ENCODE measurements at regions not wholly inside any gene's neighbourhood (a gene's known extent, or its start where the extent isn't known, plus 50 kb on each side); places are given as distances from the start of the nearest gene placed in this dataset.

DNA sequence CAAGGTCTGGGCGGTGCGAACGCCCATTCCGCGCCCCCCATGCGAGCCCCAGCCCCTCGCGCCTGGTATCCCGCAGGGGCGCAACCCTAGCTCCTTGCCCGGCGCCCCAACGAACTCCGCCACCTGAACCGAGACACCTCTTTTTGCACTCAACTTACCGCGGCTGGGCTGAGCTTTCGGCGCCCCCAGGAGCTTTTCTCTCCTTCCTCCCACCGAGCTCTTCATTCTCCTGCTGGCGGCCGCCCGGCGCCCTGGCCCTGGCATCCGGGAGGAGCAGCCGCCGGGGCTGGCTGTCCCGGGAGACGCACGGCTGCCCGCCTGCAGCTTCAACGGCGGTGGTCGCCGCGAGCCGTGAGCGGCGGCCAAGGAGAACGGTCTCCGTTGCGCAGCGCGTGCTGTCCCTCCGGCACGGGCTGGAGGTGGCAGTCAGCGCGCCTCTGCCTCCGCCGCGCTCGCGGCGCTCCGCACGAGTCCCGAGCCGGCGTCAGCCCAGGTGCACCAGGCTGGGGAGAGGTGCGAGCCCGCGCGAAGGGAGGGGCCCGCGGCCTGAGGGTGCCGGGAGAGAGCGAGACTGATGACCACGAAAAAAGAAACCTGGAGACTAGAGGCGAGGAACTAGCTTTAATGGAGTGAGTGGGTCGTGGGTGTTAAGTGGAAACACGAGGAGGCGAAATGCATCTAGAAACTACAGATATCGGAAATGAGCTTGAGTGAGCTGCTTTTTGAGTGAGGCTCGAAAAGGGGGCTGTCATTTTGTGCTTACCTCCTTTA lies 621.5 kb upstream of the ZNF385D start:
- Histone ChIP-seq H3K9me2 (replicated peaks; ENCODE audit: insufficient read depth, low read length) (no peaks in the 10 kb centered on the region), H3K4me3 (ENCODE audit: insufficient read depth, low read length, poor library complexity, severe bottlenecking) (no peak overlapping the region), H4K20me1 (ENCODE audit: low read depth, low read length) (no peaks in the 10 kb centered on the region), H2AFZ (ENCODE audit: low read depth, low read length, severe bottlenecking) (no peak overlapping the region), H3F3A (ENCODE audit: insufficient read depth) (no peaks in the 10 kb centered on the region), H3K27me3 (ENCODE audit: low read length) (no peaks in the 10 kb centered on the region), H3K36me3 (ENCODE audit: low read length) (no peaks in the 10 kb centered on the region), H3K9me3 (ENCODE audit: insufficient read depth, low read length) (no peaks in the 10 kb centered on the region), H3K79me2 (ENCODE audit: insufficient read depth, low read length) (no peaks in the 10 kb centered on the region), H3K9ac (ENCODE audit: low read length) (no peak overlapping the region), H3K4me2 (ENCODE audit: low read depth, low read length, poor library complexity, severe bottlenecking) (no peak overlapping the region), H3K27ac (ENCODE audit: low read depth, low read length) (no peak overlapping the region)
- TF ChIP-seq EZH2phosphoT487 (conservative IDR thresholded peaks at IDR 0.05; ENCODE audit: low read length): no peak
- TF ChIP-seq CTCF (IDR thresholded peaks at IDR 0.05; ENCODE audit: insufficient read depth, low read length, poor library complexity, severe bottlenecking): no peak

GRCh38 chr3:22373182-22373581 lies 622.2 kb upstream of the ZNF385D start:
- no peaks in the 10 kb centered on the region for H4K20me1 ChIP-seq (ENCODE audit: low read depth, low read length)
- H3K4me3 ChIP-seq (ENCODE audit: insufficient read depth, low read length, poor library complexity, severe bottlenecking): no peak overlapping the region
- H3K9ac ChIP-seq (ENCODE audit: low read length): no peak overlapping the region
- no peak overlapping the region for H3K4me2 ChIP-seq (ENCODE audit: low read depth, low read length, poor library complexity, severe bottlenecking)
- no peak overlapping the region for H2AFZ ChIP-seq (ENCODE audit: low read depth, low read length, severe bottlenecking)
- H3K27ac ChIP-seq (ENCODE audit: low read depth, low read length): no peak overlapping the region
- H3F3A ChIP-seq (ENCODE audit: insufficient read depth): no peaks in the 10 kb centered on the region
- H3K36me3 ChIP-seq (ENCODE audit: low read length): no peaks in the 10 kb centered on the region
- H3K9me3 ChIP-seq (ENCODE audit: insufficient read depth, low read length): no peaks in the 10 kb centered on the region
- H3K79me2 ChIP-seq (ENCODE audit: insufficient read depth, low read length): no peaks in the 10 kb centered on the region
- no peaks in the 10 kb centered on the region for H3K9me2 ChIP-seq (replicated peaks; ENCODE audit: insufficient read depth, low read length)
- TF ChIP-seq EZH2phosphoT487 (conservative IDR thresholded peaks at IDR 0.05; ENCODE audit: low read length) (no peak), CTCF (IDR thresholded peaks at IDR 0.05; ENCODE audit: insufficient read depth, low read length, poor library complexity, severe bottlenecking) (no peak)
- no peaks in the 10 kb centered on the region for H3K27me3 ChIP-seq (ENCODE audit: low read length)

GRCh38 chr3:22373827-22374226 lies 622.8 kb upstream of the ZNF385D start:
- Histone ChIP-seq H3K9me3 (ENCODE audit: insufficient read depth, low read length) (no peaks in the 10 kb centered on the region), H3K36me3 (ENCODE audit: low read length) (no peaks in the 10 kb centered on the region), H3K9ac (ENCODE audit: low read length) (no peak overlapping the region), H3K27me3 (ENCODE audit: low read length) (no peaks in the 10 kb centered on the region), H3K4me3 (ENCODE audit: insufficient read depth, low read length, poor library complexity, severe bottlenecking) (no peak overlapping the region), H3K9me2 (replicated peaks; ENCODE audit: insufficient read depth, low read length) (no peaks in the 10 kb centered on the region), H2AFZ (ENCODE audit: low read depth, low read length, severe bottlenecking) (no peak overlapping the region), H4K20me1 (ENCODE audit: low read depth, low read length) (no peaks in the 10 kb centered on the region), H3K27ac (ENCODE audit: low read depth, low read length) (no peak overlapping the region), H3K79me2 (ENCODE audit: insufficient read depth, low read length) (no peaks in the 10 kb centered on the region), H3F3A (ENCODE audit: insufficient read depth) (no peaks in the 10 kb centered on the region), H3K4me2 (ENCODE audit: low read depth, low read length, poor library complexity, severe bottlenecking) (no peak overlapping the region)
- TF ChIP-seq EZH2phosphoT487 (conservative IDR thresholded peaks at IDR 0.05; ENCODE audit: low read length): no peak

- H4K20me1 ChIP-seq (ENCODE audit: low read depth, low read length): no peaks in the 10 kb centered on the region
- TF ChIP-seq EZH2phosphoT487 (conservative IDR thresholded peaks at IDR 0.05; ENCODE audit: low read length) (no peak), CTCF (IDR thresholded peaks at IDR 0.05; ENCODE audit: insufficient read depth, low read length, poor library complexity, severe bottlenecking) (no peak)
- no peaks in the 10 kb centered on the region for H3K79me2 ChIP-seq (ENCODE audit: insufficient read depth, low read length)
- H3K9me2 ChIP-seq (replicated peaks; ENCODE audit: insufficient read depth, low read length): no peaks in the 10 kb centered on the region
- no peaks in the 10 kb centered on the region for H3K36me3 ChIP-seq (ENCODE audit: low read length)
- H3K9ac ChIP-seq (ENCODE audit: low read length): no peak overlapping the region
- no peaks in the 10 kb centered on the region for H3K9me3 ChIP-seq (ENCODE audit: insufficient read depth, low read length)
- H3K27ac ChIP-seq (ENCODE audit: low read depth, low read length): no peak overlapping the region
- H2AFZ ChIP-seq (ENCODE audit: low read depth, low read length, severe bottlenecking): no peak overlapping the region
- no peaks in the 10 kb centered on the region for H3K27me3 ChIP-seq (ENCODE audit: low read length)
- no peak overlapping the region for H3K4me3 ChIP-seq (ENCODE audit: insufficient read depth, low read length, poor library complexity, severe bottlenecking)
- H3K4me2 ChIP-seq (ENCODE audit: low read depth, low read length, poor library complexity, severe bottlenecking): no peak overlapping the region
- H3F3A ChIP-seq (ENCODE audit: insufficient read depth): no peaks in the 10 kb centered on the region
These were observed 626.4 kb upstream of the ZNF385D start for GRCh38 chr3:22377421-22377820.
